ENCODE measurements at regions not wholly inside any gene's neighbourhood (a gene's known extent, or its start where the extent isn't known, plus 50 kb on each side); places are given as distances from the start of the nearest gene placed in this dataset.

DNA sequence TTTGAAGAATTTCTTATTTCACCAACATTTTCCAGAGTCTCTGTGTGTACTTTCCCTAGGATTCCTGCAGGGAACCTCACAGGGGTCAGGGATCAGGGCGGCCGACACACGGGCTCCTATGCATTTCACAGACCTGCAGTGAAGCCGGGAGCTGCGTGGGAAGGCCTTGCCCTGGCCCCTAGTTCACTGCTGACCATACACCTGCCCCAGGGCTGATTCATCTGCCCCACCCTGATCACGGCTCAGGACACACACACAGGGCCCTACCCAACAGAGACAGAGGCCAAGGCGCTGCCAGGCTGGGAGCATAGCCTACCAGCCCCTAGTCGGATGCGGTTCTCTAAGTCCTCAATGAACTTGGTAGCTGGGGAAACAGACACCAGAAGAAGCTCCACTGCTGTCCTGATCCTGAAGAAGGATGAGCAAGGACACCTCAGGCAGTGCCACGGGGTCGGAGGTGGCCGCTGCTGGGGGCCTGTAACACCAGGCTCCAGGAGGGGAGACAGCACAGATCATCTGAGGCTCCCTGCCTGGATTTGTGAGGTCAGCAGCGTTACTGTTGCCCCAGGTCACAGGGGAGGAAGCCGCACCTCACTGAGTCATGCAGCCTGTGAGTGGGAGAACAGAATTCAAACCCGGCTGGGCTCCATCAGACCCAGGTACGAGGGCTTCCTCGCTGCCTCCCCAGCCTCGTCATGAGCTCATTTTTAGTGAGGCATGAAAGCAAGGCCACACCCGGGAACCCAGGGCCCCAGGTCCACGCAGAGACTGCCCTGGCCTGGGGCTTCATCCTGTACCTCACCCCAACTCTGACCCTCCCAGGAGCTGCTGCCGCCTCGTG lies 278.8 kb upstream of the PPP2R2D start:
- no peak for TF ChIP-seq CTCF (IDR thresholded peaks at IDR 0.05; ENCODE audit: insufficient read depth, low read length, poor library complexity, severe bottlenecking)
- Histone ChIP-seq H3K36me3 (ENCODE audit: control insufficient read depth, insufficient read depth, low read length) (no peaks in the 10 kb centered on the region), H3K4me3 (ENCODE audit: low read depth, low read length) (no peak overlapping the region), H3K27me3 (ENCODE audit: control insufficient read depth, insufficient read depth, low read length) (no peaks in the 10 kb centered on the region)
- DNase-seq (ENCODE audit: low read depth): peak; percentile 10

DNA sequence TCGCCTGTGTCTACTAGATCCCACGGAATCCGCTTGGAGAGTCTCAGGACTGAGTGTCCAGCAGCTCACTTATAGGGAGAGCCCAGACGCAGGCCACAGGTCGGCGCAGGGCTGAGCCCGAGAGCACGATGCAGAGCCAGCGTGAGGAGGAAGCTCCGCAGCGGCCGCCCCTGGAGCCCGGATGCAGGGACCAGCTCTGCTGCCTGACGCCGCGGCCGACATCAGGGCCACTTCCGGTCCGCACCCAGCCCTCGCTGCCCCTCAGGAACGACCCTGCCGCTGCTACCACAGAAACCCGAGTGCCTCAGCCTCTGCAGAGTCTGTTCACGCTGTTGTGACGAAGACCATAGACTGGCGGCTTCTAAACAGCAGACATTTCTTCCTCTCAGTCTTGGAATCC lies 275.8 kb upstream of the PPP2R2D start:
- DNase-seq (ENCODE audit: low read depth): no peak
- Histone ChIP-seq H3K36me3 (ENCODE audit: control insufficient read depth, insufficient read depth, low read length) (no peaks in the 10 kb centered on the region), H3K4me3 (ENCODE audit: low read depth, low read length) (no peak overlapping the region), H3K27me3 (ENCODE audit: control insufficient read depth, insufficient read depth, low read length) (no peaks in the 10 kb centered on the region)
- TF ChIP-seq CTCF (IDR thresholded peaks at IDR 0.05; ENCODE audit: insufficient read depth, low read length, poor library complexity, severe bottlenecking): no peak

- DNase-seq (ENCODE audit: low read depth): no peak
- H3K27me3 ChIP-seq (ENCODE audit: control insufficient read depth, insufficient read depth, low read length): no peaks in the 10 kb centered on the region
- no peak overlapping the region for H3K4me3 ChIP-seq (ENCODE audit: low read depth, low read length)
- no peak for TF ChIP-seq CTCF (IDR thresholded peaks at IDR 0.05; ENCODE audit: insufficient read depth, low read length, poor library complexity, severe bottlenecking)
- H3K36me3 ChIP-seq (ENCODE audit: control insufficient read depth, insufficient read depth, low read length): no peaks in the 10 kb centered on the region
Measured at GRCh38 chr10:131626274-131626673, 274.5 kb upstream of the PPP2R2D start.

- H3K27me3 ChIP-seq (ENCODE audit: control insufficient read depth, insufficient read depth, low read length): no peaks in the 10 kb centered on the region
- DNase-seq (ENCODE audit: low read depth): no peak
- no peaks in the 10 kb centered on the region for H3K36me3 ChIP-seq (ENCODE audit: control insufficient read depth, insufficient read depth, low read length)
- no peak overlapping the region for H3K4me3 ChIP-seq (ENCODE audit: low read depth, low read length)
- TF ChIP-seq CTCF (IDR thresholded peaks at IDR 0.05; ENCODE audit: insufficient read depth, low read length, poor library complexity, severe bottlenecking): no peak
Measured at GRCh38 chr10:131629026-131629770, 271.6 kb upstream of the PPP2R2D start.

- Histone ChIP-seq H3K36me3 (ENCODE audit: control insufficient read depth, insufficient read depth, low read length) (no peaks in the 10 kb centered on the region), H3K27me3 (ENCODE audit: control insufficient read depth, insufficient read depth, low read length) (no peaks in the 10 kb centered on the region), H3K4me3 (ENCODE audit: low read depth, low read length) (no peak overlapping the region)
- DNase-seq (ENCODE audit: low read depth): no peak
- no peak for TF ChIP-seq CTCF (IDR thresholded peaks at IDR 0.05; ENCODE audit: insufficient read depth, low read length, poor library complexity, severe bottlenecking)
Measured at GRCh38 chr10:131630772-131631258, 270.0 kb upstream of the PPP2R2D start.

All from kidney epithelial cell (primary cell).